Loucy (cell line): ENCODE measurements at regions not wholly inside any gene's neighbourhood (a gene's known extent, or its start where the extent isn't known, plus 50 kb on each side); places are given as distances from the start of the nearest gene placed in this dataset.

Experiments
- CTCF ChIP-seq: fragments of 200-600 bp; sonication (generic); conservative IDR thresholded peaks from 2 replicates; pipeline ENCODE4 v1.5.1; 2014; ENCODE audit warnings: mild to moderate bottlenecking, antibody characterized with exemption, low read length
- EZH2phosphoT487 ChIP-seq: fragments of 200-600 bp; IDR thresholded peaks from 2 replicates; pipeline ENCODE4 v1.6.1; 2018; ENCODE audit warnings: antibody characterized with exemption, mild to moderate bottlenecking, moderate library complexity, borderline replicate concordance

- TF ChIP-seq CTCF, result no peak
- TF ChIP-seq EZH2phosphoT487, result no peak
Measured at GRCh38 chr13:74335370-74335769, 201.2 kb upstream of the KLF12 start.
